GM23338 (cell line): ENCODE measurements at regions not wholly inside any gene's neighbourhood (a gene's known extent, or its start where the extent isn't known, plus 50 kb on each side); places are given as distances from the start of the nearest gene placed in this dataset.

Experiments
- JUNB ChIP-seq: IDR thresholded peaks from one replicate; pipeline ENCODE4 v1.6.1; 2016; ENCODE audit warnings: antibody characterized with exemption; ENCODE audit not compliant: unreplicated experiment
- POLR2AphosphoS5 ChIP-seq: IDR thresholded peaks from 2 replicates; pipeline ENCODE4 v1.6.1; 2016; ENCODE audit warnings: antibody characterized with exemption, low read depth
- ZNF331 ChIP-seq: fragments of 250-450 bp; sonication (Bioruptor Pico); IDR thresholded peaks from 2 replicates; pipeline ENCODE4 v1.5.0; 2020; ENCODE audit warnings: low read depth, mild to moderate bottlenecking, moderate library complexity
- TF ChIP-seq, protein P1 (sequence below), 2 experiments: fragments of 200-600 bp in 1 of 2; sonication (generic) in 1 of 2; conservative IDR thresholded peaks; 2 replicates each; pipeline versions ENCODE4 v1.5.1 to v1.6.1; 2016 to 2017; ENCODE audit warnings: antibody characterized with exemption in 2 of 2, low read depth in 2 of 2, mild to moderate bottlenecking in 2 of 2, moderate library complexity in 1 of 2

GRCh38 chr6:122072014-122072647 is 327.3 kb upstream of the HSF2 start:
- TF ChIP-seq, protein P1, sequence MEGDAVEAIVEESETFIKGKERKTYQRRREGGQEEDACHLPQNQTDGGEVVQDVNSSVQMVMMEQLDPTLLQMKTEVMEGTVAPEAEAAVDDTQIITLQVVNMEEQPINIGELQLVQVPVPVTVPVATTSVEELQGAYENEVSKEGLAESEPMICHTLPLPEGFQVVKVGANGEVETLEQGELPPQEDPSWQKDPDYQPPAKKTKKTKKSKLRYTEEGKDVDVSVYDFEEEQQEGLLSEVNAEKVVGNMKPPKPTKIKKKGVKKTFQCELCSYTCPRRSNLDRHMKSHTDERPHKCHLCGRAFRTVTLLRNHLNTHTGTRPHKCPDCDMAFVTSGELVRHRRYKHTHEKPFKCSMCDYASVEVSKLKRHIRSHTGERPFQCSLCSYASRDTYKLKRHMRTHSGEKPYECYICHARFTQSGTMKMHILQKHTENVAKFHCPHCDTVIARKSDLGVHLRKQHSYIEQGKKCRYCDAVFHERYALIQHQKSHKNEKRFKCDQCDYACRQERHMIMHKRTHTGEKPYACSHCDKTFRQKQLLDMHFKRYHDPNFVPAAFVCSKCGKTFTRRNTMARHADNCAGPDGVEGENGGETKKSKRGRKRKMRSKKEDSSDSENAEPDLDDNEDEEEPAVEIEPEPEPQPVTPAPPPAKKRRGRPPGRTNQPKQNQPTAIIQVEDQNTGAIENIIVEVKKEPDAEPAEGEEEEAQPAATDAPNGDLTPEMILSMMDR (conservative IDR thresholded peaks at IDR 0.05; ENCODE audit: low read depth in 2 of 2), result no peak
- TF ChIP-seq POLR2AphosphoS5, result no peak
- TF ChIP-seq JUNB, result no peak
- TF ChIP-seq ZNF331 (CRISPR knock-in tag), result no peak
